Activated CD8-positive, alpha-beta memory T cell treated with anti-CD3 and anti-CD28 coated beads, Interleukin-2, amount 10 ng/mL, durations not matched to agents 7 days and 5 days (primary cell): ENCODE measurements at regions not wholly inside any gene's neighbourhood (a gene's known extent, or its start where the extent isn't known, plus 50 kb on each side); places are given as distances from the start of the nearest gene placed in this dataset.
A peak's percentile ranks its signal among the peaks of the same experiment; 100 is the strongest.
"Not testable (repeated sequence)": the region's sequence is repeated elsewhere in the genome, so short reads cannot be mapped to it uniquely, and the experiment has no call there.

Experiments
- ATAC-seq: fragments of 150-1000 bp; cut with Tn5 transposase; one replicate; pipeline ENCODE4 v1.10.0; 2021; ENCODE audit warnings: moderate library complexity
- CTCF ChIA-PET: fragments of 350-600 bp; sonication (Branson Sonifier 250); formaldehyde crosslinking; loops from one replicate; lab custom pipeline; 2021; ENCODE audit warnings: antibody characterized with exemption; lab: Charles Lee
- DNase-seq: peaks from one replicate; pipeline ENCODE4 v3.0.0-alpha.2; 2020
- H3K27ac Mint-ChIP-seq: one replicate; pipeline ENCODE4 v1.8.0; 2021; ENCODE audit warnings: mild to moderate bottlenecking, mixed read lengths
- H3K27me3 Mint-ChIP-seq: one replicate; pipeline ENCODE4 v1.8.0; 2021; ENCODE audit warnings: mixed read lengths
- H3K36me3 Mint-ChIP-seq: one replicate; pipeline ENCODE4 v1.8.0; 2021; ENCODE audit warnings: mild to moderate bottlenecking, mixed read lengths
- H3K4me1 Mint-ChIP-seq: one replicate; pipeline ENCODE4 v1.8.0; 2021; ENCODE audit warnings: mixed read lengths
- H3K4me3 Mint-ChIP-seq: one replicate; pipeline ENCODE4 v1.8.0; 2021; ENCODE audit warnings: mild to moderate bottlenecking, moderate library complexity, mixed read lengths
- H3K9me3 Mint-ChIP-seq: one replicate; pipeline ENCODE4 v1.8.0; 2022; ENCODE audit warnings: low read depth, mixed read lengths

DNA sequence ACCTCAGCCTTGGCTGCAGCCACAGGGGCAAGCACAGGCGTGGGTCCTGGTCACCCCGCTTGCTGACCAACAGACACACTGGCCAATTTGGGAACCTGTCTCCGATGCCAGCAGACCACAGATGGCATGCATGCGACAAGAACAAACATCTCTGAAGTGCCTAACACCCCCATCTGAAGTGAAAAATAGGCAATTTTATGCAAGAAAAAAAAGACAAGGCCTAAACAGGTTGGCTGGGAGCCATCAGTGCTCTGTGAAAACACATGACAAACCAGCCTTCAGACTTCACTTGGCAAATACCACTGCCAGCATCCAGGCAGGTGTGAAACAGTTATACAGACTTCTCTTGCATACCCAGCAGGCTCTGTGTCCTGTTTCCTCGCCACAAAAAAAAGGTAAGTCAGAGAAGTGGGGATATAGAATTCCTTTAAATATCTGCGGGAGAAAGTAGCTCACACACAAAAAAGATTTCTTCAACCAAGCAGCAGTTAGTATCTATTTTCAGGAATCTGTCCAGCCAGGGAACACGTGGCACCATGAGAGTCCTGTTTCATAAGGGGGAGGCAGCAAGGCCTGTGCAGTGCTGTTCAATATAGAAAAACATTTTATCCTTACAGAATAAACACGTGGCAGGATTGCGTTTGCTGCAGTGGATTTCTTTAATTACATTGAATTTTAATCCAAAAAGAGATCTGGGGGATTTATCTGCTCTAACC is 293.4 kb upstream of the MKLN1 start:
- ATAC-seq (no peak), DNase-seq (no peak)
- H3K27me3 Mint-ChIP-seq = no peaks in the 10 kb centered on the region
- H3K4me1 Mint-ChIP-seq = peaks cover 77% of the 10 kb centered on the region
- peak overlapping the region; percentile 21 for H3K27ac Mint-ChIP-seq
- peaks cover 22% of the 10 kb centered on the region for H3K36me3 Mint-ChIP-seq
- H3K4me3 Mint-ChIP-seq = no peak overlapping the region
- CTCF ChIA-PET = interaction anchor here (1.6 to 5.3 kb wide), 2 partner anchors 52 to 137 kb away, joined by 3 to 25 read pairs; no protein-coding TSS in a partner anchor
- no peaks in the 10 kb centered on the region for H3K9me3 Mint-ChIP-seq

- Mint-ChIP-seq H3K4me3 (peak overlapping the region; percentile 24), H3K4me1 (peaks cover 77% of the 10 kb centered on the region), H3K27me3 (no peaks in the 10 kb centered on the region), H3K9me3 (no peaks in the 10 kb centered on the region), H3K36me3 (peaks cover 15% of the 10 kb centered on the region), H3K27ac (no peak overlapping the region)
- CTCF ChIA-PET = interaction anchor here (1.6 to 5.3 kb wide), 2 partner anchors 53 to 138 kb away, joined by 3 to 25 read pairs; no protein-coding TSS in a partner anchor
- DNase-seq (no peak), ATAC-seq (no peak)
These were observed 292.4 kb upstream of the MKLN1 start for GRCh38 chr7:131035088-131035770.

DNA sequence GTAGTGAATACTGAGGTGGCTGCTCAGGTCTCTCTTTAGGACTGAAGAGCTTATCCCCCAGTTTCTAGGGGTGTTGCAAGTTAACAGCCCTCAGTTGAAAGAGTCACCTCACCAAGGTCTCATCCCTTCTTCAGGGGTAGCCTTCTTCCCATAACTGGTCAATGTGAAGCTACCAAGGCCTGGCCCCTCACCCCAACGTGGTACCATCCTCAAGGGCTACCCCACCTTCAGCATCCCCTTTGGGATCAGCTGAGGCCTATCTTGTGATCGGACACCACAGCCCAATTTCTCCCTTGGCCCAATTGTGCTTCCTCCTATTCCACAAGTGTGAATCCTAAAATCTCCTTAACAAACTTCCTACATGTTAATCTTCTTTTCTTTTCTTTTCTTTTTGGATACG is 289.5 kb upstream of the MKLN1 start:
- DNase-seq = no peak
- peak overlapping the region; percentile 64 for H3K27ac Mint-ChIP-seq
- H3K9me3 Mint-ChIP-seq = no peaks in the 10 kb centered on the region
- peaks cover 9% of the 10 kb centered on the region for H3K36me3 Mint-ChIP-seq
- no peak for ATAC-seq
- H3K27me3 Mint-ChIP-seq = no peaks in the 10 kb centered on the region
- H3K4me1 Mint-ChIP-seq = peaks cover 70% of the 10 kb centered on the region
- CTCF ChIA-PET = interaction anchor here (0.7 to 1.8 kb wide), 9 partner anchors 11 to 163 kb away, joined by 3 to 7 read pairs (median 4); no protein-coding TSS in a partner anchor
- H3K4me3 Mint-ChIP-seq = no peak overlapping the region

- H3K4me1 Mint-ChIP-seq = peaks cover 61% of the 10 kb centered on the region
- H3K27me3 Mint-ChIP-seq = no peaks in the 10 kb centered on the region
- CTCF ChIA-PET = interaction anchor here (0.7 to 3.0 kb wide), 25 partner anchors 8 to 159 kb away, joined by 3 to 54 read pairs (median 7); no protein-coding TSS in a partner anchor
- H3K9me3 Mint-ChIP-seq = no peaks in the 10 kb centered on the region
- H3K4me3 Mint-ChIP-seq = no peak overlapping the region
- peaks cover 9% of the 10 kb centered on the region for H3K36me3 Mint-ChIP-seq
- peak overlapping the region; percentile 50 for H3K27ac Mint-ChIP-seq
- DNase-seq = no peak
- ATAC-seq = no peak
These were observed 288.3 kb upstream of the MKLN1 start for GRCh38 chr7:131039355-131039762.

- DNase-seq (no peak), ATAC-seq (no peak)
- no peaks in the 10 kb centered on the region for H3K27me3 Mint-ChIP-seq
- no peak overlapping the region for H3K4me3 Mint-ChIP-seq
- H3K4me1 Mint-ChIP-seq = peaks cover 57% of the 10 kb centered on the region
- H3K36me3 Mint-ChIP-seq = peaks cover 10% of the 10 kb centered on the region
- CTCF ChIA-PET = interaction anchor here (0.7 to 3.0 kb wide), 41 partner anchors 9 to 471 kb away, joined by 3 to 54 read pairs (median 5); no protein-coding TSS in a partner anchor
- no peaks in the 10 kb centered on the region for H3K9me3 Mint-ChIP-seq
- peak overlapping the region; percentile 50 for H3K27ac Mint-ChIP-seq
These were observed 287.8 kb upstream of the MKLN1 start for GRCh38 chr7:131039836-131040235.

- Mint-ChIP-seq H3K36me3 (peaks cover 12% of the 10 kb centered on the region), H3K4me3 (peak overlapping the region; percentile 35), H3K9me3 (peaks cover 2% of the 10 kb centered on the region), H3K27me3 (no peaks in the 10 kb centered on the region), H3K4me1 (peaks cover 54% of the 10 kb centered on the region), H3K27ac (peak overlapping the region; percentile 66)
- CTCF ChIA-PET = interaction anchor here (0.6 to 3.0 kb wide), 47 partner anchors 9 to 806 kb away, joined by 3 to 54 read pairs (median 4); no protein-coding TSS in a partner anchor
- ATAC-seq = peak; percentile 81
- DNase-seq = peak; percentile 69
These were observed 287.2 kb upstream of the MKLN1 start for GRCh38 chr7:131040467-131040932.

- not testable (repeated sequence) for H3K27me3 Mint-ChIP-seq, H3K27ac Mint-ChIP-seq, H3K4me3 Mint-ChIP-seq, DNase-seq, H3K9me3 Mint-ChIP-seq, ATAC-seq
- H3K4me1 Mint-ChIP-seq = peaks cover 52% of the 10 kb centered on the region
- peaks cover 15% of the 10 kb centered on the region for H3K36me3 Mint-ChIP-seq
- CTCF ChIA-PET = interaction anchor here (0.7 to 3.0 kb wide), 35 partner anchors 12 to 805 kb away, joined by 3 to 54 read pairs (median 7); no protein-coding TSS in a partner anchor
These were observed 286.5 kb upstream of the MKLN1 start for GRCh38 chr7:131041012-131041695.

GRCh38 chr7:131042269-131043160 is 285.2 kb upstream of the MKLN1 start:
- no peak for DNase-seq
- Mint-ChIP-seq H3K27ac (peak overlapping the region; percentile 30), H3K9me3 (peaks cover 4% of the 10 kb centered on the region), H3K36me3 (peaks cover 23% of the 10 kb centered on the region), H3K27me3 (no peaks in the 10 kb centered on the region), H3K4me3 (no peak overlapping the region), H3K4me1 (peaks cover 50% of the 10 kb centered on the region)
- ATAC-seq = no peak
- CTCF ChIA-PET = interaction anchor here (1.1 to 1.9 kb wide), 4 partner anchors 11 to 146 kb away, joined by 5 to 12 read pairs (median 5); no protein-coding TSS in a partner anchor

GRCh38 chr7:131045526-131045925 is 282.1 kb upstream of the MKLN1 start:
- no peak overlapping the region for H3K4me3 Mint-ChIP-seq
- no peak for DNase-seq
- CTCF ChIA-PET = no interaction called here
- H3K27me3 Mint-ChIP-seq = no peaks in the 10 kb centered on the region
- H3K36me3 Mint-ChIP-seq = peaks cover 35% of the 10 kb centered on the region
- ATAC-seq = no peak
- peaks cover 52% of the 10 kb centered on the region for H3K4me1 Mint-ChIP-seq
- peaks cover 4% of the 10 kb centered on the region for H3K9me3 Mint-ChIP-seq
- H3K27ac Mint-ChIP-seq = no peak overlapping the region

DNA sequence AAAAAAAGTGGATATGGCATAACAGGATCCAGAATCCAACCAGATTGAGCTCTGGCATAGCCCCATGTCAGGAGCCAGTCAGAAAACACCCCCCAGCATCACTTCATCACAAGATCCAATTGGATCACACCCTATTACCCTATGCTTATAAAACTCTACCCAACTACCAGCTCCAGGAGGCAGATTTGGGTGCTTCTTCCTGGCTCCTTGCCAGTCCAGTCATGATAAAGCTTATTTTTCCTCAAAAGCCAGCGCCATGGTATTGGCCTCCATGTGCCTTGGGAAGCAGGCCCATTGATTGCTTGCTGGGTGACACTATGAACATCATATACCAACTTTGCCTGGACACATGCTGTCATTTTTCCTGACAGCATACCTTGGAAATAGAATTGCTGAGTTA is 281.4 kb upstream of the MKLN1 start:
- H3K36me3 Mint-ChIP-seq = peaks cover 36% of the 10 kb centered on the region
- CTCF ChIA-PET = interaction anchor here (0.7 to 1.7 kb wide), 3 partner anchors 11 to 149 kb away, joined by 3 to 7 read pairs (median 6); no protein-coding TSS in a partner anchor

GRCh38 chr7:131047651-131048304 is 279.9 kb upstream of the MKLN1 start:
- Mint-ChIP-seq H3K27ac (no peak overlapping the region), H3K9me3 (peaks cover 4% of the 10 kb centered on the region), H3K4me1 (peaks cover 52% of the 10 kb centered on the region), H3K27me3 (no peaks in the 10 kb centered on the region), H3K36me3 (peaks cover 38% of the 10 kb centered on the region), H3K4me3 (no peak overlapping the region)
- ATAC-seq (no peak), DNase-seq (no peak)
- CTCF ChIA-PET = interaction anchor here (1.7 kb wide), 1 partner anchor 151 kb away, joined by 6 read pairs; no protein-coding TSS in a partner anchor

More for the DNA sequence above, 281.4 kb upstream of the MKLN1 start:
- no peak for DNase-seq
- Mint-ChIP-seq H3K27me3 (no peaks in the 10 kb centered on the region), H3K9me3 (peaks cover 4% of the 10 kb centered on the region), H3K27ac (no peak overlapping the region), H3K4me3 (no peak overlapping the region), H3K4me1 (peaks cover 53% of the 10 kb centered on the region)
- no peak for ATAC-seq
